DMS79 treated with DMSO at 0.1 percent for 48 hours (cell line): ENCODE measurements at regions not wholly inside any gene's neighbourhood (a gene's known extent, or its start where the extent isn't known, plus 50 kb on each side); places are given as distances from the start of the nearest gene placed in this dataset.

Experiments
- DNase-seq: peaks from one replicate; lab custom pipeline; 2025; lab: John Stamatoyannopoulos, UW

GRCh38 chr15:95286352-95286880 lies 1044.1 kb upstream of the NR2F2 start:
- no peak for DNase-seq

DNA sequence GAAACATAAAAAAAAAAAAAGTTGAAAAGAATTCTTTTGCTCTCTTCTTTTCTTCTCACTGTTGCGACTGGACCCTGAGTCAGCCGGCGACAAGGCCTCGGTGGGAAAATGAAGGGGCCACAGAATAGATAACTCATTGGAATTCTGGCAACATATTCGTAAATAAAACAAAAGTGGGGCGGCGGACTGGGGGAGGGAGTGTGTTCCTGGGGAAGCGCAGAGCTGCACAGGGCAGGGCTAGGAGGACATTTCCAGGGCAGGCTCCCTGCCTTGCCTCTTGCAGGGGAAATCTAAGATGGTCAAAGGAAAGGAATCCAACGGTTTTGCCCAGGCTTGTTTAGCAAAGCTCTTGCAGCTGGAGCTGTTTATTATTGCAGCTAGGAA lies 1042.8 kb upstream of the NR2F2 start:
- DNase-seq: no peak

DNA sequence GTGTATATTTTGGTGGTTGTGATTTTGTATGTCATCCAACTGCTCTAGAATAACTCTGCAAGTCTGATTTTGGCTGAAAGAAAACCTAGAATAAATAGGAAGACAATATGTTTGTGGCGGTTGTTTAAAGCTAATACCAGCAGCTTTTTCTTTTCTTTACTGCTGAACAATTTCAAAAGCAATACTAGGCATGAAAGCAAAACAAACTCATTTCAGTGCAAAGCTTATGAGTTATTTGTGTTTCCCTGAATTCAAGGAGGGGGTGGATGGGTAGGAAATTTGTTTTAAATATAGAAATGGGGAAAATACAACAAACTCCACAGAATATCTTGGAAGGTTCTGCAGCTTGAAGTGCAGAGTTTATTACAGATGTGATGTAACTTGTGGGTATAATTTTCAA lies 1041.9 kb upstream of the NR2F2 start:
- no peak for DNase-seq

GRCh38 chr15:95290176-95290974 lies 1040.1 kb upstream of the NR2F2 start:
- no peak for DNase-seq

DNA sequence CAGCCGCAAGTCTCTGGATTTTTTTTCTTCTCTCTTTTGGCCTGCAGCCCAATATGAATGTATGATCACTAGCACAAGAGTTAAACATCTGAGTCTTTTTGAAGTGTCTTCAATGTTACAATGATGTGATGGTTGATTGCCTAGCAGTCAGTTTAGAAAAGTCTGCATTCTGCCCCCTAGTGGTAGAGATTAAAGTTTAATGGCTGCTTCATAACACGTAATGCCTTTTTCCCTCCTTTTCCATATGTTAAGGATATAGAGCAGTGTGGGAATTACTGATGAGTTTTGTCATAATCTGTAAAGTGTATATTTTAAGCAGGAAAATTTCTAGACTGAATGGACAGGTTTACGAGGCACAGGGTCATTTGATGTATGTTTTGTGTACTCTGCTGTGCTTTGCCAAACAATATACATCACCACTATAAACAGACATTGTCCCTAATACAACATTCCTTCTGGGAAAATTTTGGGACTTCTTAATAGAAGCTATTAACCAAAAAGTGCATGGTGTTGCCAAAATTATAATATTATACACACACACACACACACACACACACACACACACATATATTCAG lies 1038.5 kb upstream of the NR2F2 start:
- no peak for DNase-seq

DNA sequence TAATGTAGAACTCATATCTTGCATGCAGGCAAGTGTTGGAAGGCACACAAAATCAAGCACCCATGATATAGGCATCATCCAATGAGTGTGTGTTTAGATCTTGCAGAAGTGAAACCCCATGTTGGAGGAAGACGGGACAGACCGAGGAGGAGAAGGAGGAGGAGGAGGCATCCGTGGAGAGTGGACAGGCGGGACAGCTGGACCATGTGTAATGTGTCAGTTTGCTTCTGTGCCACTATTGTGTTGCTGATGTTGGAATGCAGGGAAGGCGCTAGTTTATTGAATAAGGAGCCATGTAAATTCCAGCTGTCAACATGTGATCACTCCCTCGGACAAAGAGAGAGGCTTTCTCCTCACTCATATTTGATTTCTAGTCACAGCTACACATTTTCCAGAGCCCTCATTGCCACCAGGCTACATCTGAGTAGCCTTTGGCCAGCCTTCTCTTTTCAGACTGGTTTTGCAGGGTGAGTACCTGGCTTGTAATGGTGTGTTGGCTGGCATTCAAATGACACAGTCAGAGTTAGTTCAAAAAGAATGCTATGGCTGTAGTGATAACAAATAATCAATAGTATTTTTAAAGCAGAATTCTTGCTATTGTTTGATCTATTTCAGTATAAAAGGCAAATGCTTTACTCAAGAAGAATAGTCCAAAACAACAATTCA lies 1037.6 kb upstream of the NR2F2 start:
- no peak for DNase-seq

DNA sequence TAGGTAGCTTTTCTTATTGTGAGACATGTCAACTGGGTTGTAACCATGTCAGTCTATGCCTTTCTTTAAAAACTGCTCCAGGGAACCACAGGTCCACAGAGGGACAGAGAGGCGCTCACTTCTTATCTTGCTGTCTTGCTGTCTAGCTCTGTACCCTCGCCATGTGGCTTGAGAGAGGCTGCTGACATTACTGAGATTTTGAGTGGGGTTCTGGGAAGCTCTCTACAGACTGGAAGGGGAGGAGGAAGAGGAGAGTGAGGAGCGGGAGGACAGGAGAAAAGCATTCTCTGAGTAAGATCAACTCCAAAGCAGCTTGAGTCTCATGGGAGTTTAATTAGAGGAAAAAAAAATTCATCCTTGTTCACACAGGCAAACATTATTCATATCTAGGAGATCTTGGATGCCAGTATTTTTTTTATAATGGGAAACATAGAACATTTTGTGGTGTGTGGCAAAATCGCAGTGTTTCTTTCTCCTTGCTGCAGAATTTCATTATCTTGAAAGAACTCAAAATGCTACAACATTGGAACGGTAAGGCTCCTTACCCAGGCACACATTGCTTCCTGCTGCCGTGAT lies 1037.0 kb upstream of the NR2F2 start:
- no peak for DNase-seq

GRCh38 chr15:95295363-95295762 lies 1035.1 kb upstream of the NR2F2 start:
- no peak for DNase-seq

- no peak for DNase-seq
Observed at GRCh38 chr15:95295896-95296625, 1034.4 kb upstream of the NR2F2 start.

DNA sequence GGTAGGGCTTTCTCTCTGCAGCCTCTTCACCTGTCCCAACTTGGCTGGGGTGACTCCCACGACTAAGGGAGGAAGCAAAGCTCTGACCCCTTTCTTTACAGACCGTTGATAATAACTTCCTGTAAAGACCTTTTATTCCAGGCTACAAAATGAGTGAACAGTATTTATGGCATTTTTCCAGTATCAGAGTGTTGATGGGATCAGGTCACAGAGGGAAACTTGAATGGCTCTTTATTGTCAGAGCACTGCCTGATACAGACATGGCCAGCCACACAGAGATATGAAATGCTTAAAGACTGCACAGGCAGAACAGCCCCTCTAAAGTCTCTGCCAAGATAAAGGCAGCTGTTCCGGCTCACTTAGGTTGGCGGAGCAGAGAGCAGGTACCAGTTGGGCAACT lies 1033.9 kb upstream of the NR2F2 start:
- no peak for DNase-seq

DNA sequence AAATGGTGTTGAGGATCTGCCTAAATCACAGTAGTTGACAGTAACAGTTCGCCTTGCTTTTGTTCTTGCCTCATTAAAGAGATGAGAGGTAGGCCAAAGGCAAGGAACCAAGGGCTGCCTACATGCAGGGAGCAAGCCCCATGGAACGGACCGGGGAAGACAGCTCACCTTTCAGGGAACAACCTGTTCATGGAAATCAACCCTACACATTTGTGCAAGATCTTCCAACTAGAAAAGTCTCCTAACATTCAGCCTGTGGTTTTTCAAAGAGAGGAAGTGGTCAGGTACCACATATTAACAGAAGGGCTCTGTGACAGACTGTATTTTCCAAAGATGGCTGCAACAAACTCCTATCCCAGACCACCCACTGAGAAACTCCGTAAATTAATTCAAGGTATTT lies 1031.8 kb upstream of the NR2F2 start:
- no peak for DNase-seq

- DNase-seq: no peak
Observed at GRCh38 chr15:95300958-95301357, 1029.5 kb upstream of the NR2F2 start.

DNA sequence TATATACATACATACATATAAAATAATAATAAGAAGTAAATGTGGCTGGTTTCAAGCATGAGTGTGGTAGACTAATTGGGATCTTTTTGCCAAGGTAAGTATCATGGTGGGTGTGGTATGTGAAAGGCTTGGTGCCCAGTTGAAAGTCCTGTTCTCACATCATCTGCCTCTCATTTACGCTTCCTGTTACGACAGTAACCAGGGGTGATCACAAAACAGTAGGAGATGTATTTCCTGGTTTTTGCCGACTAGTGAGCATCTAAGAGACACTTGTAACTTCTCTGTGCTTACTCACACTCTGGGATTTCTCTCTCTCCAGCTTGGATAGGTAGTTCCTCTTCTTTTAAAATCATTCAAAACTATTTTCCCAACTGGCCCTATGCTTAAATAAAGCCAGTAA lies 1028.3 kb upstream of the NR2F2 start:
- no peak for DNase-seq

GRCh38 chr15:95302809-95303208 lies 1027.7 kb upstream of the NR2F2 start:
- no peak for DNase-seq

DNA sequence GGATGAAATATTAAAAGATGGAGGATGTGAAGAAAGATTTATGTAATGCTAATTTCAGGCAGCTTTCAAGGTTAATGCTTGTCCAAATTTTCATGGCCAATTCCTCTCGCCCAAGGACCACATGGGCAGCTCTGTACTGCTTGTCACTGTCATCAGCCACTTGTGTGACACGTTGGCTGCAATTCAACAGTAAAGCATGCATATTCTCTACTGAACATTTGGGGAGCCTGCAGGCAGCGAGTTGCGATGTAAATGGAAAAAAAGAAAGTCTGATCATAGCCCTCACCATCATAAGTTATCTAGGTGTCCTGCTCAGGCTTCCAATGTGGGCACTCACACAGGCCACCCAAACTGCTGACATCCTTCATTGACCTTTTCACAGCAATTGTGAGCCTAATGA lies 1026.8 kb upstream of the NR2F2 start:
- no peak for DNase-seq

GRCh38 chr15:95304151-95304946 lies 1026.2 kb upstream of the NR2F2 start:
- no peak for DNase-seq

DNA sequence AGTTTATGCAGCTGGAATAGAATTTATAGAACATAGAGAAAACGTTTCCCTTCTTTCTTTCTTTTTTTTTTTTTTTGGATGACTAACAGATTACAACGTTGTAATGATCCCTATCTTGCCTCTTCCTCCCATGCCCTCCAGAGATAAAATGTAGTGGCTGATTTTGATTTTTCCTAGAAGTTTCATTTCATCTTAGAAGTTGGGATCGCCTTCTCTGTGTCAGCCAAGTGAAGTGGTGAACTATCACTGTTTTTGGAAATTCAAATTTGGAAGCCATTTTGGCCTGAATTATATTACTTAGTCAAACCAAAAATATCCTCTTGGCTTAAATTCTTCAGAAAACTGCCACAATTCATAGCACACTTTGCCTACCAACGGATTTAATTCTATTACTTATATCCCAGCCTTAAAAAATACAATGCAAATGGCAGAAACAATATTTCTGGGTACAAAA lies 1025.5 kb upstream of the NR2F2 start:
- no peak for DNase-seq

GRCh38 chr15:95307115-95307514 lies 1023.4 kb upstream of the NR2F2 start:
- no peak for DNase-seq

- DNase-seq: no peak
Observed at GRCh38 chr15:95319242-95319641, 1011.3 kb upstream of the NR2F2 start.

GRCh38 chr15:95323796-95324195 lies 1006.7 kb upstream of the NR2F2 start:
- no peak for DNase-seq

DNA sequence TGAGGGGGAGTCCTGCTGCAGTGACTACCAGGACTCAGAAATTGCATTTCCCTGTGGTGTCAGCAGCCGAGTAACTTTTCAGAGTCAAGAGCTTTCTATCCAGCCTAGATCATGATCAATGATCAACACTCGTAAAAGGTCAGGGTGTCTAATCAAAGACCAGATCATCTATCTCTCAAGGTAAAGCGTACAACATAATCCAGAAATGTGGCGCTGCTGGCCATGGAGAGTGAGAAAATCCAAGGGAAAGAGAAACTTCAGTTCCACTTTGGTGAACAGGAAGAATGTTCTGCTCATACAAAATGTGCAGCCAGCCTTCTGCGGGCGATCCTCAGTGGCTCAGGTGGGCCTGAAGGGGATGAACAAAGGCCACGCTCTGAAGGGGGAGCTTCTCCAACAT lies 1005.8 kb upstream of the NR2F2 start:
- DNase-seq: no peak
